ENCODE measurements at regions not wholly inside any gene's neighbourhood (a gene's known extent, or its start where the extent isn't known, plus 50 kb on each side); places are given as distances from the start of the nearest gene placed in this dataset.

GRCh38 chr20:17849901-17850683 is 118.5 kb downstream of the SNX5 start:
- no peak overlapping the region for H3K4me3 ChIP-seq (ENCODE audit: low read depth, low read length)
- in situ Hi-C loops (cut with HindIII; ENCODE audit: low sequenced_read_pairs) = no loop called here
- peak; percentile 97 for DNase-seq (ENCODE audit: low read depth, low spot score)
- no peak for TF ChIP-seq CTCF (IDR thresholded peaks at IDR 0.05; ENCODE audit: low read depth, low read length)

- no peak for TF ChIP-seq CTCF (IDR thresholded peaks at IDR 0.05; ENCODE audit: low read depth, low read length)
- no peak for DNase-seq (ENCODE audit: low read depth, low spot score)
- no peak overlapping the region for H3K4me3 ChIP-seq (ENCODE audit: low read depth, low read length)
- in situ Hi-C loops (cut with HindIII; ENCODE audit: low sequenced_read_pairs) = no loop called here
These were observed 119.3 kb downstream of the SNX5 start for GRCh38 chr20:17849138-17849900.

- DNase-seq (ENCODE audit: low read depth, low spot score) = no peak
- in situ Hi-C loops (cut with HindIII; ENCODE audit: low sequenced_read_pairs) = no loop called here
- no peak for TF ChIP-seq CTCF (IDR thresholded peaks at IDR 0.05; ENCODE audit: low read depth, low read length)
- no peak overlapping the region for H3K4me3 ChIP-seq (ENCODE audit: low read depth, low read length)
These were observed 120.1 kb downstream of the SNX5 start for GRCh38 chr20:17848249-17849048.

DNA sequence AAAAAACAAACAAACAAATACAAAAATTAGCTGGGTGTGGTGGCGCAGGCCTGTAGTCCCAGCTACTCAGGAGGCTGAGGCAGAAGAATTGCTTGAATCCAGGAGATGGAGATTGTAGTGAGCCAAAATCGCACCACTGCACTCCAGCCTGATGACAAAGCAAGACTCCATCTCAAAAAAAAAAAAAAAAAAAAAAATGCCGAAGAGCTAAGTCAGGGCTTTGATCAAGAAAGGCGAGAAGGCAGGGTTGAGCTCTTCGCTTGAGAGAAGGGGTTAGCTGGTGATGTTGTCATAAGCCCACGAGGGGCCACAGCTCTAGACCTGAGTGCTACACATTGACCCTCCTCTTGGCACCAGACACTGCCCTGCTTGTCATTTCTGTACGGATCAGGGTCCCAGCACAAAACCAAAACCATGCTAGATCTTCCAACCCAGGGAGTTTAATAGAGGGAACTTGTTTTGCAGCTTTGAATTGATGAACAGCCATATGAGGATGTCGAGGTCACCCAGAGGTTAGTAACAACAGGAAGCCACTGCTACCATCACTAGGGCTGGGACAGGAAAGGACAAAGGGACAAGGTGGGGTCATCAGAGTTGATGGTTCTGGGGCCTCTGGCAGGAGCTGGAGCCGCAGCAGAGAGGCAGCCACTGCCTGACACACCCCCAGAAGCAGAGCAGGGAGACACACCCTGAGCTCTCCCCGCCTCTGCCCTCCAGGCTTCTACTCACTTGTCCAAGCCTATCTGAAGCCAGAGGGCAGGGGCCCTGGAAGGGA is 122.7 kb downstream of the SNX5 start:
- DNase-seq (ENCODE audit: low read depth, low spot score) = no peak
- in situ Hi-C loops (cut with HindIII; ENCODE audit: low sequenced_read_pairs) = no loop called here
- no peak overlapping the region for H3K4me3 ChIP-seq (ENCODE audit: low read depth, low read length)
- TF ChIP-seq CTCF (IDR thresholded peaks at IDR 0.05; ENCODE audit: low read depth, low read length) = no peak

GRCh38 chr20:17844549-17845298 is 123.9 kb downstream of the SNX5 start:
- no peak for DNase-seq (ENCODE audit: low read depth, low spot score)
- TF ChIP-seq CTCF (IDR thresholded peaks at IDR 0.05; ENCODE audit: low read depth, low read length) = no peak
- no peak overlapping the region for H3K4me3 ChIP-seq (ENCODE audit: low read depth, low read length)
- in situ Hi-C loops (cut with HindIII; ENCODE audit: low sequenced_read_pairs) = no loop called here
